Lower leg skin (tissue), 3 donors: ENCODE measurements at regions not wholly inside any gene's neighbourhood (a gene's known extent, or its start where the extent isn't known, plus 50 kb on each side); places are given as distances from the start of the nearest gene placed in this dataset.

Source experiments
- POLR2A ChIP-seq, 2 donors: fragments of 450-650 bp; IDR thresholded peaks; one replicate each; pipeline ENCODE4 v1.6.1; 2016 to 2017; ENCODE audit warnings: antibody characterized with exemption in 2 of 2, mild to moderate bottlenecking in 1 of 2, moderate library complexity in 1 of 2
- TF ChIP-seq, protein P1 (sequence below), 3 donors: fragments of 450-650 bp; IDR thresholded peaks; one replicate each; pipeline ENCODE4 v1.5.1; 2016; ENCODE audit warnings: antibody characterized with exemption in 3 of 3, mild to moderate bottlenecking in 3 of 3, moderate library complexity in 2 of 3

DNA sequence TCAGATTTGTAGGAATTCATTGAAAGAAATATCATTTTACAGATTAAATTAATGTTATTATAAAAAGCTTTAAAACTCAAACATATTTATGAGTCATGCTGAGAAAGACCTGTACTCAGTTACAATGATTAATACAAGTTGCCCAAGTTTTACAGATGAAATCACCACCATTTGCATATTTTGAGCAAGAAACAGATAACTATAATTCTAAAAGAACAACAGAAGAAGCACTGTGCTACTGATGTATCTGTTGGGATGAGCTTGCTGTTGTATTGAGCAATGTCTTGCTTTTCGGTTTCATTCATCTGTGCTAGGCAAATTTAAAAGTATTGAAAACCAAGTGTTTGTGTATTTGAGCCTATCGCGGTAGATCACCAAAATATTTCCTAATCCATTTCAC is 1589.1 kb upstream of the ZEB2 start:
- no peak for TF ChIP-seq POLR2A (IDR thresholded peaks at IDR 0.05)
- TF ChIP-seq, protein P1, sequence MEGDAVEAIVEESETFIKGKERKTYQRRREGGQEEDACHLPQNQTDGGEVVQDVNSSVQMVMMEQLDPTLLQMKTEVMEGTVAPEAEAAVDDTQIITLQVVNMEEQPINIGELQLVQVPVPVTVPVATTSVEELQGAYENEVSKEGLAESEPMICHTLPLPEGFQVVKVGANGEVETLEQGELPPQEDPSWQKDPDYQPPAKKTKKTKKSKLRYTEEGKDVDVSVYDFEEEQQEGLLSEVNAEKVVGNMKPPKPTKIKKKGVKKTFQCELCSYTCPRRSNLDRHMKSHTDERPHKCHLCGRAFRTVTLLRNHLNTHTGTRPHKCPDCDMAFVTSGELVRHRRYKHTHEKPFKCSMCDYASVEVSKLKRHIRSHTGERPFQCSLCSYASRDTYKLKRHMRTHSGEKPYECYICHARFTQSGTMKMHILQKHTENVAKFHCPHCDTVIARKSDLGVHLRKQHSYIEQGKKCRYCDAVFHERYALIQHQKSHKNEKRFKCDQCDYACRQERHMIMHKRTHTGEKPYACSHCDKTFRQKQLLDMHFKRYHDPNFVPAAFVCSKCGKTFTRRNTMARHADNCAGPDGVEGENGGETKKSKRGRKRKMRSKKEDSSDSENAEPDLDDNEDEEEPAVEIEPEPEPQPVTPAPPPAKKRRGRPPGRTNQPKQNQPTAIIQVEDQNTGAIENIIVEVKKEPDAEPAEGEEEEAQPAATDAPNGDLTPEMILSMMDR (IDR thresholded peaks at IDR 0.05): no peak
